Activated CD4-positive, alpha-beta T cell treated with anti-CD3 and anti-CD28 coated beads, Interleukin-2, amount 10 ng/mL, durations not matched to agents 24 days and 14 days (primary cell): ENCODE measurements at regions not wholly inside any gene's neighbourhood (a gene's known extent, or its start where the extent isn't known, plus 50 kb on each side); places are given as distances from the start of the nearest gene placed in this dataset.

ENCODE experiments used
- DNase-seq: peaks from one replicate; pipeline ENCODE4 v3.0.0; 2022
- H3K27ac Mint-ChIP-seq: one replicate; pipeline ENCODE4 v1.8.0; 2022; ENCODE audit warnings: mild to moderate bottlenecking, mixed read lengths
- H3K27me3 Mint-ChIP-seq: one replicate; pipeline ENCODE4 v1.8.0; 2022; ENCODE audit warnings: mixed read lengths
- H3K36me3 Mint-ChIP-seq: one replicate; pipeline ENCODE4 v1.8.0; 2022; ENCODE audit warnings: low read depth, mild to moderate bottlenecking, mixed read lengths
- H3K4me1 Mint-ChIP-seq: one replicate; pipeline ENCODE4 v1.8.0; 2021; ENCODE audit warnings: mixed read lengths
- H3K4me3 Mint-ChIP-seq: one replicate; pipeline ENCODE4 v1.8.0; 2022; ENCODE audit warnings: mild to moderate bottlenecking, moderate library complexity, mixed read lengths
- H3K9me3 Mint-ChIP-seq: one replicate; pipeline ENCODE4 v1.8.0; 2021; ENCODE audit warnings: mixed read lengths
- intact Hi-C: fragments of 100-400 bp; cut with micrococcal nuclease; formaldehyde crosslinking; loops from one replicate; pipeline ENCODE4 v1.15.1; 2023

- no peak overlapping the region for H3K27ac Mint-ChIP-seq
- intact Hi-C loops: no loop called here
- no peaks in the 10 kb centered on the region for H3K27me3 Mint-ChIP-seq
- H3K9me3 Mint-ChIP-seq: no peaks in the 10 kb centered on the region
- DNase-seq: no peak
- H3K4me3 Mint-ChIP-seq: no peak overlapping the region
- no peaks in the 10 kb centered on the region for H3K36me3 Mint-ChIP-seq
- no peaks in the 10 kb centered on the region for H3K4me1 Mint-ChIP-seq
These were observed 161.2 kb upstream of the C1orf87 start for GRCh38 chr1:60234776-60235175.

- intact Hi-C loops: no loop called here
- no peak for DNase-seq
- no peak overlapping the region for H3K27ac Mint-ChIP-seq
- H3K36me3 Mint-ChIP-seq: no peaks in the 10 kb centered on the region
- H3K4me3 Mint-ChIP-seq: no peak overlapping the region
- no peaks in the 10 kb centered on the region for H3K9me3 Mint-ChIP-seq
- no peaks in the 10 kb centered on the region for H3K27me3 Mint-ChIP-seq
- no peaks in the 10 kb centered on the region for H3K4me1 Mint-ChIP-seq
These were observed 156.3 kb upstream of the C1orf87 start for GRCh38 chr1:60229821-60230220.

DNA sequence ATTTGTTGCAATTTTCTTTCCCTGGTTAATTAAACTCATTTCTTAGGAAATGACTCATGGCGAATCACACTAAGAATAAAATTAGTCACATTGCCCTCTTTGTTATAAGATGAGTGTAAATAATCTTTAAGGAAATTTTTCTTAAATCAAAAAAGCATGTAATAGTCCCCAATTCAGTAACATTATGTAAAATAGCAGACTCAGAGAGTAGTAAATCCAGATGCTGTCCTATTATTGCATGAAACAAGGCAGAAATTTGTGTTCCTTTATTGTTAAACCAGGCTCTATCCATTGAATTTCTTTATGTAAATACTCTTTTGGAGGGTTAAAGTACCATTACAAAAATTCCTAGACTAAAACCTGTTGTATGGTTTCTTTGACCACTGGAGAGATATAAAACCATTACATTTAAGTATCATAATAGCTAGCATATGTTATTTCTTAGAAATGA lies 154.5 kb upstream of the C1orf87 start:
- H3K27ac Mint-ChIP-seq: no peak overlapping the region
- intact Hi-C loops: no loop called here
- no peaks in the 10 kb centered on the region for H3K27me3 Mint-ChIP-seq
- no peaks in the 10 kb centered on the region for H3K4me1 Mint-ChIP-seq
- no peak for DNase-seq
- no peaks in the 10 kb centered on the region for H3K36me3 Mint-ChIP-seq
- no peaks in the 10 kb centered on the region for H3K9me3 Mint-ChIP-seq
- H3K4me3 Mint-ChIP-seq: no peak overlapping the region

- no peaks in the 10 kb centered on the region for H3K36me3 Mint-ChIP-seq
- H3K9me3 Mint-ChIP-seq: no peaks in the 10 kb centered on the region
- H3K4me3 Mint-ChIP-seq: no peak overlapping the region
- intact Hi-C loops: no loop called here
- no peak for DNase-seq
- no peak overlapping the region for H3K27ac Mint-ChIP-seq
- H3K4me1 Mint-ChIP-seq: no peaks in the 10 kb centered on the region
- no peaks in the 10 kb centered on the region for H3K27me3 Mint-ChIP-seq
These were observed 154.0 kb upstream of the C1orf87 start for GRCh38 chr1:60227601-60228000.

DNA sequence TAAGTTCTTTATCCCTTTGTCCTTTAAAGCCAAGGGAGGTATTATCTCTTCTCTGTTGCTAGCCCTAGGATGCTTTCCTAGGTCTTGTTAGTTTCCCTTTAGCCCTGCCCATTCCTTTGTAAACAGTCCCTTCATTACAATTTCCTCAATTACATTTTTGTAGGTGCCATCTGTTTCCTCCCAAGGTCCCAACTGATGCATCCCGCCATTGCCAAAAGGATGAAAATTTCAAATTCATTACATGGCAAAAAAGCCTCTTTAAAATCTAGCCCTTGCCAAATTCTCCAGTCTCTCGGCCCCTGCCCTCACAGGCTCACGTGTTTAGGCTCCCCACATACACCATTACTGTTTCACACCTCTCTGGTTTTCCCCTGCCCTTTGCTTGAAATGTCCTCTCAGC lies 151.9 kb upstream of the C1orf87 start:
- Mint-ChIP-seq H3K27ac (no peak overlapping the region), H3K4me1 (no peaks in the 10 kb centered on the region), H3K4me3 (no peak overlapping the region), H3K27me3 (no peaks in the 10 kb centered on the region), H3K9me3 (no peaks in the 10 kb centered on the region), H3K36me3 (no peaks in the 10 kb centered on the region)
- intact Hi-C loops: no loop called here
- DNase-seq: no peak

DNA sequence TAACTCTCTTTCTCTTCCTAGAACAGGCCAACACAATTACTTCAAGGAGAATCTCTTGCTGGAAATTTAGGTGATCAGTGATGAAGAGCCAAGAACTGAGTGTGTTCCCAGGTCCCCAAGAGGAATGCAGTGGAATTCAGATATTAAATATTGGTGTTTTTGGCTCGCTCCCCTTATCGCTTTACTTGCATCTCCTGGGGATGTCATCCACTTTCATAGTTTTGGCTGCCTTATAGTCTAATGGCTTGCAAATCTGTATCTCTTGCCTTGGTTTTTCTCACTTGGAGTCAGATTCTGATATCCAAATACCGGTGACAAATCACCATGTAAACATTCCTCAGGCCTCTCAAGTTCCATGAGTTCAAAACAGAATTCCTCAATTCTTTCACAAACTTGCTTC lies 151.0 kb upstream of the C1orf87 start:
- Mint-ChIP-seq H3K4me1 (no peaks in the 10 kb centered on the region), H3K4me3 (no peak overlapping the region), H3K27ac (no peak overlapping the region), H3K36me3 (no peaks in the 10 kb centered on the region), H3K9me3 (no peaks in the 10 kb centered on the region), H3K27me3 (no peaks in the 10 kb centered on the region)
- DNase-seq: no peak
- intact Hi-C loops: no loop called here

GRCh38 chr1:60223158-60223557 lies 149.6 kb upstream of the C1orf87 start:
- intact Hi-C loops: no loop called here
- no peak overlapping the region for H3K4me3 Mint-ChIP-seq
- no peak overlapping the region for H3K27ac Mint-ChIP-seq
- DNase-seq: no peak
- H3K27me3 Mint-ChIP-seq: no peaks in the 10 kb centered on the region
- no peaks in the 10 kb centered on the region for H3K9me3 Mint-ChIP-seq
- no peaks in the 10 kb centered on the region for H3K4me1 Mint-ChIP-seq
- no peaks in the 10 kb centered on the region for H3K36me3 Mint-ChIP-seq

DNA sequence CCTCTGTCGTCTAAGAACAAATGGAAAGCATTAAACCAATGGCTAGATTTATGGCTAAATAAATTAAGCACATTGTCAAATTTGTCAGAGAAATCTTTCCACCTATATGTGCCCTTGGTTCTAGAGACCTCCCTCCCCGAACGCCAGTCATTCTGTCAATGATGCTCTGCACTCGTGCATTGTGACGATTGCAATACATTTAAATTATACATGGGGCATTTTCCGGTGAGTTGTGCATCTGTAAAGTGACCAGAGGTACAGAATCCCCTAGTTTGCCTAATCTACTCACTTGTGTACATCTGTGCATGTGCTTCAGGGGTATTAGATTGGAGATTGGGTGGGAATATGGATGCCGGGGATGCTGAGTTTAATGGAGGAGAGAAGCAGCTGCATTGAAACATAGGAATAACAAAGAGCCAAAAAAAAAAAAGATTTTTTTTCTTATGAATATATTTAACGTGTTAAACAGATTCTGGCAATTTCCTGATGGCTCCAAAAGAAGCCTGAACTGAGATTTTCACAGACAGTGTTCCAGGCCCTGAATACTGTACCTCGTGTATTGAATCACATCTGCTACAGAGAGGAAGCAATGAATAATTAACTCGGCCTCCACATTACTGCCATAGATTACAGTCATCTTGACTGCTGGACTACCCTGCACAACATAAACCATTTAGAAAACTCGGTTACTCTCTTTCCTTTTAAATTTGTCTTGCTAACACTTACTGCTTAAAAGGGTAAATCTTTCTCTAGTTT lies 149.0 kb upstream of the C1orf87 start:
- DNase-seq: no peak
- intact Hi-C loops: no loop called here
- no peak overlapping the region for H3K27ac Mint-ChIP-seq
- no peak overlapping the region for H3K4me3 Mint-ChIP-seq
- no peaks in the 10 kb centered on the region for H3K9me3 Mint-ChIP-seq
- H3K4me1 Mint-ChIP-seq: no peaks in the 10 kb centered on the region
- H3K27me3 Mint-ChIP-seq: no peaks in the 10 kb centered on the region
- no peaks in the 10 kb centered on the region for H3K36me3 Mint-ChIP-seq

DNA sequence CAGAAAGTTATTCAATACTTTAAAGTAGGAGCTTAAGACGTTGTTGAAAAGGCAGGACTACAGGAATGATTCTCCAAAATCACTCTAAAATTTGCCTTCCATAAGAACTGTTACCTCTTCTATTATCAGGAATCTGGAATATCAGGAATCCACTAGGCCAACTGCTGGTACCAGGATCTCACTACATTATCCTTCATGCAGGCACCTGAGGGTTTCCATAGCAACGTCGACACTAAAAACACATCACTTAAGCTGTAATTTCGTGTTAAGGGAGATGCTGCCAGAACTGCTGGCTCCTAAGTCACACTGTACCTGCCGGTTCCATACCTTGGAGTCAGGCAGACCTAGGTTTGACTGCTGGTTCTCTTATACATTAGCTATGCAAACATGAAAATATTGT lies 139.7 kb upstream of the C1orf87 start:
- Mint-ChIP-seq H3K36me3 (no peaks in the 10 kb centered on the region), H3K4me3 (no peak overlapping the region), H3K9me3 (no peaks in the 10 kb centered on the region), H3K27ac (no peak overlapping the region), H3K4me1 (no peaks in the 10 kb centered on the region), H3K27me3 (no peaks in the 10 kb centered on the region)
- no peak for DNase-seq
- intact Hi-C loops: no loop called here

GRCh38 chr1:60196026-60196425 lies 122.5 kb upstream of the C1orf87 start:
- H3K9me3 Mint-ChIP-seq: no peaks in the 10 kb centered on the region
- intact Hi-C loops: no loop called here
- H3K4me1 Mint-ChIP-seq: no peaks in the 10 kb centered on the region
- no peaks in the 10 kb centered on the region for H3K36me3 Mint-ChIP-seq
- DNase-seq: no peak
- no peak overlapping the region for H3K4me3 Mint-ChIP-seq
- no peak overlapping the region for H3K27ac Mint-ChIP-seq
- no peaks in the 10 kb centered on the region for H3K27me3 Mint-ChIP-seq

GRCh38 chr1:60185684-60186083 lies 112.1 kb upstream of the C1orf87 start:
- no peaks in the 10 kb centered on the region for H3K36me3 Mint-ChIP-seq
- no peak for DNase-seq
- H3K9me3 Mint-ChIP-seq: peaks cover 4% of the 10 kb centered on the region
- H3K4me3 Mint-ChIP-seq: no peak overlapping the region
- no peaks in the 10 kb centered on the region for H3K27me3 Mint-ChIP-seq
- no peak overlapping the region for H3K27ac Mint-ChIP-seq
- no peaks in the 10 kb centered on the region for H3K4me1 Mint-ChIP-seq
- intact Hi-C loops: no loop called here

DNA sequence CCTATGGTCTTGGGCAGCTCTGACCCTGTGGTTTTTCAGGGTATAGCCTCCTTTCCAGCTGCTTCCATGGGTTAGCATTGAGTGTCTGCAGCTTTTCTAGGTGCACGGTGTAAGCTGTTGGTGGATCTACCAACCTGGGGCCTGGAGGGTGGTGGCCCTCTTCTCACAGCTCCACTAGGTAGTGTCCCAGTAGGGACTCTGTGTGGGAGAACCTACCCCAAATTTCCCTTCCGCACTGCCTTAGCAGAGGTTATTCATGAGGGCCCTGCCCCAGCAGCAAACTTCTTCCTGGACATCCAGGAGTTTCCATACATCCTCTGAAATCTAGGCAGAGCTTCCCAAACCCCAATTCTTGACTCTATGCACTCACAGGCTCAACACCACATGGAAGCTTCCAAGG lies 111.0 kb upstream of the C1orf87 start:
- Mint-ChIP-seq H3K9me3 (peaks cover 4% of the 10 kb centered on the region), H3K4me1 (no peaks in the 10 kb centered on the region), H3K4me3 (no peak overlapping the region), H3K27me3 (no peaks in the 10 kb centered on the region), H3K36me3 (no peaks in the 10 kb centered on the region), H3K27ac (no peak overlapping the region)
- DNase-seq: no peak
- intact Hi-C loops: no loop called here

DNA sequence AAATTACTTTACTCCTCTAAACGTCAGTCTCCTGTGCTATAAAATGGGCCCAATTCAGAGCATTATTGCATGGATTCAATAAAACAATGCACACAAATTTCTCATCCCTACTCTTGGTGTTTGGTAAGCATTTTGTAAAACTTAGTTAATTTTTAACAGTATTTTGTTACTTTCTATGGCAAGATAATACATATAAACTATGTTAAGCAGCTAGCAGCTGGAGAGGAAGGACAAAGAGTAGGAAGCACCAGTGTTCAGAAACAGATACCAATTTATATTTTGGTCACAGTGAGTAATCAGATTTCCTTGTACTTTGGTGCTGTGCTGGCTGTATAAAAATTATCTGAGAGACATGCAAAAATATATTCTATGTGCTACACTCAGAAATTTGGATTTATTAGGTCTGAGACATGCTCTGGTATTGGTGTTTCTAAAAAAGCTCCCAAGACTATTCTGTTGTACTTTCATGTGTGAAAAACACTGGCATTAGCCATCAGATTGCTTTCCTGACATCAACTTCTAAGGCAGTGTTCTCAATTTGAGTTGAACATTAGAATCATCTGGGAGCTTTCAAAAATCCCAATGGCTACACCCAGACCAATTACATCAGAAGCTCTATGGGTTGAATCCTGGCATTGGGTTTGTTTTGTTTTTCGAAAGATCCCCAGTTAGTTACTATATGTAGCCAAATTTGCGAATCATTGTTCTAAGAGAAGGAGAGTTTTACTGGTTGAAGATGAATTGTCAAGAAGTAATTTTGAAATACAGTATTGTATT lies 100.3 kb upstream of the C1orf87 start:
- no peaks in the 10 kb centered on the region for H3K36me3 Mint-ChIP-seq
- H3K27ac Mint-ChIP-seq: no peak overlapping the region
- no peaks in the 10 kb centered on the region for H3K4me1 Mint-ChIP-seq
- H3K4me3 Mint-ChIP-seq: no peak overlapping the region
- H3K9me3 Mint-ChIP-seq: no peaks in the 10 kb centered on the region
- no peaks in the 10 kb centered on the region for H3K27me3 Mint-ChIP-seq
- no peak for DNase-seq
- intact Hi-C loops: no loop called here

- DNase-seq: no peak
- no peak overlapping the region for H3K27ac Mint-ChIP-seq
- H3K9me3 Mint-ChIP-seq: no peaks in the 10 kb centered on the region
- intact Hi-C loops: no loop called here
- no peaks in the 10 kb centered on the region for H3K4me1 Mint-ChIP-seq
- no peak overlapping the region for H3K4me3 Mint-ChIP-seq
- H3K36me3 Mint-ChIP-seq: no peaks in the 10 kb centered on the region
- no peaks in the 10 kb centered on the region for H3K27me3 Mint-ChIP-seq
These were observed 99.4 kb upstream of the C1orf87 start for GRCh38 chr1:60173006-60173405.
